WTC11 (cell line): ENCODE measurements at regions not wholly inside any gene's neighbourhood (a gene's known extent, or its start where the extent isn't known, plus 50 kb on each side); places are given as distances from the start of the nearest gene placed in this dataset.

Source experiments
- ATAC-seq: fragments of 200-7000 bp; cut with Tn5 transposase; 2 replicates; pipeline ENCODE4 v1.10.0; 2021; ENCODE audit warnings: mild to moderate bottlenecking, moderate library complexity
- CTCF ChIA-PET: fragments of 300-600 bp; sonication (Branson Sonifier 250); formaldehyde crosslinking; loops from one replicate; lab custom pipeline; 2021; ENCODE audit warnings: antibody characterized with exemption; lab: Charles Lee
- POLR2A ChIA-PET: fragments of 350-600 bp; sonication (Branson Sonifier 250); formaldehyde crosslinking; loops from one replicate; lab custom pipeline; 2021; ENCODE audit warnings: antibody characterized with exemption; lab: Charles Lee
- DNase-seq: peaks from one replicate; pipeline ENCODE4 v3.0.0; 2021; ENCODE audit warnings: low spot score
- H3K27ac Mint-ChIP-seq: 2 replicates; pipeline ENCODE4 v1.8.0; 2021; ENCODE audit warnings: mixed read lengths
- H3K27me3 Mint-ChIP-seq: 2 replicates; pipeline ENCODE4 v1.8.0; 2021; ENCODE audit warnings: low read depth, mild to moderate bottlenecking, moderate library complexity, mixed read lengths
- H3K36me3 Mint-ChIP-seq: 2 replicates; pipeline ENCODE4 v1.8.0; 2021; ENCODE audit warnings: mixed read lengths
- H3K4me1 Mint-ChIP-seq: 2 replicates; pipeline ENCODE4 v1.8.0; 2022; ENCODE audit warnings: mixed read lengths
- H3K4me3 Mint-ChIP-seq: 2 replicates; pipeline ENCODE4 v1.8.0; 2021; ENCODE audit warnings: mild to moderate bottlenecking, moderate library complexity, mixed read lengths
- H3K9me3 Mint-ChIP-seq: 2 replicates; pipeline ENCODE4 v1.8.0; 2021; ENCODE audit warnings: mixed read lengths
- ESRRA ChIP-seq: sonication (generic); formaldehyde crosslinking; IDR thresholded peaks from 2 replicates; pipeline ENCODE4 v1.8.1; 2022; ENCODE audit warnings: mild to moderate bottlenecking, missing genetic modification reagents, borderline replicate concordance
- FOXK1 ChIP-seq: sonication (generic); formaldehyde crosslinking; IDR thresholded peaks from 2 replicates; pipeline ENCODE4 v1.8.0; 2022; ENCODE audit warnings: mild to moderate bottlenecking, moderate library complexity, missing genetic modification reagents
- FOXP1 ChIP-seq: sonication (generic); formaldehyde crosslinking; IDR thresholded peaks from 2 replicates; pipeline ENCODE4 v1.8.0; 2022; ENCODE audit warnings: missing genetic modification reagents, mild to moderate bottlenecking, moderate library complexity, borderline replicate concordance
- HMGA2 ChIP-seq: fragments of 250-450 bp; sonication (Bioruptor Pico); IDR thresholded peaks from 2 replicates; pipeline ENCODE4 v1.4.0; 2021; ENCODE audit warnings: mild to moderate bottlenecking, moderate library complexity
- IRF1 ChIP-seq: sonication (generic); formaldehyde crosslinking; IDR thresholded peaks from 2 replicates; pipeline ENCODE4 v1.8.0; 2023; ENCODE audit warnings: missing genetic modification reagents
- MAX ChIP-seq: sonication (generic); formaldehyde crosslinking; IDR thresholded peaks from 2 replicates; pipeline ENCODE4 v1.8.0; 2022; ENCODE audit warnings: mild to moderate bottlenecking, missing genetic modification reagents
- NR1H2 ChIP-seq: sonication (generic); formaldehyde crosslinking; IDR thresholded peaks from 2 replicates; pipeline ENCODE4 v1.9.0; 2021; ENCODE audit warnings: mild to moderate bottlenecking, moderate library complexity, missing genetic modification reagents
- TP53 ChIP-seq: sonication (generic); formaldehyde crosslinking; IDR thresholded peaks from 2 replicates; pipeline ENCODE4 v1.8.1; 2023; ENCODE audit warnings: mild to moderate bottlenecking, missing genetic modification reagents
- USF1 ChIP-seq: sonication (generic); formaldehyde crosslinking; IDR thresholded peaks from 2 replicates; pipeline ENCODE4 v1.8.0; 2022; ENCODE audit warnings: mild to moderate bottlenecking, missing genetic modification reagents
- ZNF121 ChIP-seq: sonication (generic); formaldehyde crosslinking; IDR thresholded peaks from 2 replicates; pipeline ENCODE4 v1.8.0; 2023; ENCODE audit warnings: missing genetic modification reagents
- ZNF416 ChIP-seq: fragments of 250-450 bp; sonication (Bioruptor Pico); IDR thresholded peaks from 2 replicates; pipeline ENCODE4 v1.9.0; 2021; ENCODE audit warnings: mild to moderate bottlenecking, inconsistent platforms
- ZNF423 ChIP-seq: fragments of 250-450 bp; sonication (Bioruptor Pico); IDR thresholded peaks from 2 replicates; pipeline ENCODE4 v2.1.2; 2022; ENCODE audit warnings: mild to moderate bottlenecking, moderate library complexity
- ZNF671 ChIP-seq: fragments of 250-450 bp; sonication (Bioruptor Pico); IDR thresholded peaks from 2 replicates; pipeline ENCODE4 v1.8.0; 2021; ENCODE audit warnings: mild to moderate bottlenecking
- TF ChIP-seq, protein P1 (sequence below): sonication (generic); formaldehyde crosslinking; IDR thresholded peaks from 2 replicates; pipeline ENCODE4 v1.8.1; 2023; ENCODE audit warnings: mild to moderate bottlenecking, moderate library complexity, missing genetic modification reagents
- TF ChIP-seq, protein P2 (sequence below): sonication (generic); formaldehyde crosslinking; IDR thresholded peaks from 2 replicates; pipeline ENCODE4 v1.8.1; 2023; ENCODE audit warnings: mild to moderate bottlenecking, missing genetic modification reagents, moderate library complexity
- TF ChIP-seq, protein P3 (sequence below): sonication (generic); formaldehyde crosslinking; IDR thresholded peaks from 2 replicates; pipeline ENCODE4 v1.8.1; 2022; ENCODE audit warnings: low read depth, missing genetic modification reagents, borderline replicate concordance
- TF ChIP-seq, protein P4 (sequence below): sonication (generic); formaldehyde crosslinking; IDR thresholded peaks from 2 replicates; pipeline ENCODE4 v1.8.1; 2022; ENCODE audit warnings: low read depth, mild to moderate bottlenecking, moderate library complexity, missing genetic modification reagents, borderline replicate concordance

DNA sequence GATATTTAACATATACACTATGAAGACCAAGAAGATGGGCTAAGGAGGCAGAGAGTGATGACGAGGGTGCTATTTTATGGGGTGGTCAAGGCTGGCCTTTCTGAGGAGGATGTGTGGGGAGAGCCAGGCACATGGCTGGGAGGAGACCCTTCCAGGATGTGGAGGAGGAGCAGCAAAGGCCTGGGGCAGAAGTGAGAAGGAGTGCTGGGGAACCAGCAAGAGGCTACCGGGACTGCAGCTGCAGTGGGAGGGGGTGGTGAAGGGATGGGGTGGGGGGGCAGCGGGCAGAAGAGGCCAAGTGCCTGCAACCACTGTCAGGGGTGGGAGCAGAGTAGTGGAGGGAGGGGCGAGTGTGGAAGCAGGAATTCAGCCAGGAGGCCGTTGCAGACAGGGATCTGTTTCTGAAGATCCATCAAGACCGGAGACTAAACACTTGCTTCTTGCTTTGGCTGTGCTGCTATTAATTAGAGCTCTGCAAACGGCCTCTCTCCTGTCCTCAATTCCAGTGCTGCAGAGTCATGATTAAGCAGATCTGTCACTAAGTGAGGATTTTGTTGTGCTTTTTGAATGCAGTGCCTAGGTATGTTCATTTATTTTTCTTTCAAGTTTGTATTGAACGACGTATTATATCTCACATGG, 89.9 kb downstream of the IER5 start (continued):
- TF ChIP-seq, protein P1, sequence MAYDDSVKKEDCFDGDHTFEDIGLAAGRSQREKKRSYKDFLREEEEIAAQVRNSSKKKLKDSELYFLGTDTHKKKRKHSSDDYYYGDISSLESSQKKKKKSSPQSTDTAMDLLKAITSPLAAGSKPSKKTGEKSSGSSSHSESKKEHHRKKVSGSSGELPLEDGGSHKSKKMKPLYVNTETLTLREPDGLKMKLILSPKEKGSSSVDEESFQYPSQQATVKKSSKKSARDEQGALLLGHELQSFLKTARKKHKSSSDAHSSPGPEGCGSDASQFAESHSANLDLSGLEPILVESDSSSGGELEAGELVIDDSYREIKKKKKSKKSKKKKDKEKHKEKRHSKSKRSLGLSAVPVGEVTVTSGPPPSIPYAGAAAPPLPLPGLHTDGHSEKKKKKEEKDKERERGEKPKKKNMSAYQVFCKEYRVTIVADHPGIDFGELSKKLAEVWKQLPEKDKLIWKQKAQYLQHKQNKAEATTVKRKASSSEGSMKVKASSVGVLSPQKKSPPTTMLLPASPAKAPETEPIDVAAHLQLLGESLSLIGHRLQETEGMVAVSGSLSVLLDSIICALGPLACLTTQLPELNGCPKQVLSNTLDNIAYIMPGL, result no peak
- TF ChIP-seq, protein P2, sequence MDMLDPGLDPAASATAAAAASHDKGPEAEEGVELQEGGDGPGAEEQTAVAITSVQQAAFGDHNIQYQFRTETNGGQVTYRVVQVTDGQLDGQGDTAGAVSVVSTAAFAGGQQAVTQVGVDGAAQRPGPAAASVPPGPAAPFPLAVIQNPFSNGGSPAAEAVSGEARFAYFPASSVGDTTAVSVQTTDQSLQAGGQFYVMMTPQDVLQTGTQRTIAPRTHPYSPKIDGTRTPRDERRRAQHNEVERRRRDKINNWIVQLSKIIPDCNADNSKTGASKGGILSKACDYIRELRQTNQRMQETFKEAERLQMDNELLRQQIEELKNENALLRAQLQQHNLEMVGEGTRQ, result no peak
- TF ChIP-seq ZNF121 (CRISPR knock-in tag) (no peak), FOXP1 (CRISPR knock-in tag) (no peak), FOXK1 (CRISPR knock-in tag) (no peak), NR1H2 (CRISPR knock-in tag) (no peak)

DNA sequence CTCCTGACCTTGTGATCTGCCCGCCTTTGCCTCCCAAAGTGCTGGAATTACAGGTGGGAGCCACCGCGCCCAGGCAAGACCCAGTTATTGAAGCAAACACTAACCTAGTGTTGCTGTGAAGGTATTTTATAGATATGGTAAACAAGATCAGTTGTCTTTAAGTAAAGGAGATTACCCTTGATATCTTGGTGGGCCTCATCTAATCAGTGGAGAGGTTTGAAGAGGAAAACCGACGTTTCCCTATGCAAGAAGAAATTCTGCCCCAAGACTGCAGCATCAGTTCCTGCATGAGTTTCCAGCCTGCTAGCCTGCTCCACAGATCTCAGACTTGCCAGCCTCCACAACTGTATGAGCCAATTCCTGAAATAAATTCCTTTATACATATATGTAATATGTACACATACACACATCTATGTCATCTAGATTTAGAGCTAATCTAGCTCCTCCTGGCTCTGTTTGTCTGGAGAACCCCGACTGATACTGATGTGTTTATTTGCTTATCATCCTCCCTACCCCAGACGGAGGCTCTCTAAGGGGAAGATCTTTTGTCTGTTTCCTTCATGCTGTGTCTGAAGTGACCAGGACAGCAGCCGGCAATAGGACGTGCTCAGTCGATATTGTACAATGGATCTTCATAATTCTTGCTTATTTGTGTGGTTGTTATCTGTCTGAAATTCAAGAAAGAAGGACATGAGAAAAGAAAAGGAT, 90.9 kb downstream of the IER5 start:
- peak overlapping the region; percentile 71 for H3K27ac Mint-ChIP-seq
- H3K9me3 Mint-ChIP-seq, result peaks cover 11% of the 10 kb centered on the region; the same call in 1 of the 2 replicates
- CTCF ChIA-PET, result interaction anchor here (1.0 to 4.3 kb wide), 5 partner anchors 10 to 257 kb away, joined by 3 to 34 read pairs (median 8); no protein-coding TSS in a partner anchor
- H3K27me3 Mint-ChIP-seq, result peaks cover 9% of the 10 kb centered on the region; the same call in 1 of the 2 replicates
- DNase-seq, result no peak
- peaks cover 34% of the 10 kb centered on the region for H3K4me1 Mint-ChIP-seq
- no peak for ATAC-seq
- POLR2A ChIA-PET, result no interaction called here
- TF ChIP-seq, protein P3, sequence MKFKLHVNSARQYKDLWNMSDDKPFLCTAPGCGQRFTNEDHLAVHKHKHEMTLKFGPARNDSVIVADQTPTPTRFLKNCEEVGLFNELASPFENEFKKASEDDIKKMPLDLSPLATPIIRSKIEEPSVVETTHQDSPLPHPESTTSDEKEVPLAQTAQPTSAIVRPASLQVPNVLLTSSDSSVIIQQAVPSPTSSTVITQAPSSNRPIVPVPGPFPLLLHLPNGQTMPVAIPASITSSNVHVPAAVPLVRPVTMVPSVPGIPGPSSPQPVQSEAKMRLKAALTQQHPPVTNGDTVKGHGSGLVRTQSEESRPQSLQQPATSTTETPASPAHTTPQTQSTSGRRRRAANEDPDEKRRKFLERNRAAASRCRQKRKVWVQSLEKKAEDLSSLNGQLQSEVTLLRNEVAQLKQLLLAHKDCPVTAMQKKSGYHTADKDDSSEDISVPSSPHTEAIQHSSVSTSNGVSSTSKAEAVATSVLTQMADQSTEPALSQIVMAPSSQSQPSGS, result no peak
- TF ChIP-seq ESRRA (CRISPR knock-in tag) (no peak), USF1 (CRISPR knock-in tag) (no peak), HMGA2 (CRISPR knock-in tag) (no peak), ZNF671 (CRISPR knock-in tag) (no peak), ZNF423 (CRISPR knock-in tag) (no peak), ZNF416 (CRISPR knock-in tag) (no peak), TP53 (CRISPR knock-in tag) (no peak), MAX (no peak), IRF1 (CRISPR knock-in tag) (no peak), FOXK1 (CRISPR knock-in tag) (no peak; the same call in 1 of the 2 replicates)
- TF ChIP-seq, protein P1, result no peak
- TF ChIP-seq, protein P2, result no peak
- TF ChIP-seq, protein P4, sequence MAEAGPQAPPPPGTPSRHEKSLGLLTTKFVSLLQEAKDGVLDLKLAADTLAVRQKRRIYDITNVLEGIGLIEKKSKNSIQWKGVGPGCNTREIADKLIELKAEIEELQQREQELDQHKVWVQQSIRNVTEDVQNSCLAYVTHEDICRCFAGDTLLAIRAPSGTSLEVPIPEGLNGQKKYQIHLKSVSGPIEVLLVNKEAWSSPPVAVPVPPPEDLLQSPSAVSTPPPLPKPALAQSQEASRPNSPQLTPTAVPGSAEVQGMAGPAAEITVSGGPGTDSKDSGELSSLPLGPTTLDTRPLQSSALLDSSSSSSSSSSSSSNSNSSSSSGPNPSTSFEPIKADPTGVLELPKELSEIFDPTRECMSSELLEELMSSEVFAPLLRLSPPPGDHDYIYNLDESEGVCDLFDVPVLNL, result no peak
- H3K4me3 Mint-ChIP-seq, result peak overlapping the region; percentile 33
- no peaks in the 10 kb centered on the region for H3K36me3 Mint-ChIP-seq
